ENCODE measurements at regions not wholly inside any gene's neighbourhood (a gene's known extent, or its start where the extent isn't known, plus 50 kb on each side); places are given as distances from the start of the nearest gene placed in this dataset.
A peak's percentile ranks its signal among the peaks of the same experiment; 100 is the strongest.
"Not testable (repeated sequence)": the region's sequence is repeated elsewhere in the genome, so short reads cannot be mapped to it uniquely, and the experiment has no call there.

DNA sequence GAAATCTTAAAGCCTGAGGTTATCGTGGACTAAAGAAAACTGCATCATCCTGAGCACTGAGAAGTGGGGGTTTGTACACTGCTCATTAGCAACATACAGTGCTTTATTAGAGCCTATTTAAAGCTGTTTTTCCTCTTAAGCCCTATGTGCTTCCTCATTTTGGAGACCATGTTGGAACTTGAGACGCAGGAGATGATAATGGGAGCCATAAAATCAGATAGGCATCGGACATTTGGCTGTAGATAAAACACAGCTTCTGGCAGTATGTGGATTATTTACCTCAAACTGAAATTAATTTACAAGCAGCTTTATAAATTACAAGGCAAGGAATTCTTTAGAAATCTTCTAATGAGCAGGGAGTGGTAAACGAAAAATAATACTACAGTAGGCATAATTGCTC is 147.7 kb upstream of the IVNS1ABP start:
- Histone ChIP-seq H3K4me1 (ENCODE audit: control insufficient read depth in 1 of 2, insufficient read depth in 1 of 2, low read depth in 1 of 2, low read length in 1 of 2) (peaks cover 21 to 23% of the 10 kb centered on the region in 2 experiments), H3K27ac (peak overlapping the region; percentile 59), H3K4me3 (ENCODE audit: low read depth in 1 of 2, low read length in 1 of 2) (no peak overlapping the region), H3K36me3 (no peaks in the 10 kb centered on the region), H3K9me3 (no peaks in the 10 kb centered on the region), H3K27me3 (no peaks in the 10 kb centered on the region)
- TF ChIP-seq, protein P1, sequence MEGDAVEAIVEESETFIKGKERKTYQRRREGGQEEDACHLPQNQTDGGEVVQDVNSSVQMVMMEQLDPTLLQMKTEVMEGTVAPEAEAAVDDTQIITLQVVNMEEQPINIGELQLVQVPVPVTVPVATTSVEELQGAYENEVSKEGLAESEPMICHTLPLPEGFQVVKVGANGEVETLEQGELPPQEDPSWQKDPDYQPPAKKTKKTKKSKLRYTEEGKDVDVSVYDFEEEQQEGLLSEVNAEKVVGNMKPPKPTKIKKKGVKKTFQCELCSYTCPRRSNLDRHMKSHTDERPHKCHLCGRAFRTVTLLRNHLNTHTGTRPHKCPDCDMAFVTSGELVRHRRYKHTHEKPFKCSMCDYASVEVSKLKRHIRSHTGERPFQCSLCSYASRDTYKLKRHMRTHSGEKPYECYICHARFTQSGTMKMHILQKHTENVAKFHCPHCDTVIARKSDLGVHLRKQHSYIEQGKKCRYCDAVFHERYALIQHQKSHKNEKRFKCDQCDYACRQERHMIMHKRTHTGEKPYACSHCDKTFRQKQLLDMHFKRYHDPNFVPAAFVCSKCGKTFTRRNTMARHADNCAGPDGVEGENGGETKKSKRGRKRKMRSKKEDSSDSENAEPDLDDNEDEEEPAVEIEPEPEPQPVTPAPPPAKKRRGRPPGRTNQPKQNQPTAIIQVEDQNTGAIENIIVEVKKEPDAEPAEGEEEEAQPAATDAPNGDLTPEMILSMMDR (IDR thresholded peaks at IDR 0.05) = no peak

DNA sequence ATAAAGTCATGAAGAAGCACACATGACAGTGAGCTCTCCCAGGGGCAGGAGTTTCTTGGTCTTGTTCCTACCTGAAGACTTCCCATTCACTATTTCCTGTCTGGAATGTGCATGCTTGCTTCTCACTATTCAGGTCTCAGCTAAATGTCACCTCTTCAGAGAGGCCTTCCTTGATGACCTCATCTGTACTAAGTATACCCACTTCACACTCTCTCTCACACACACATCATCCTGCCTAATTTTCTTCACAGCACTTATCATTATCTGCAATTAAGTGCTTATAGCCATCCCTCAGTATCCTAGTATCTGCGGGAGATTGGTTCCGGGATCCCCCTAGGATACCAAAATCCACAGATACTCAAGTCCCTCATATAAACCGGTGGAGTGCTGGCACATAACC is 146.4 kb upstream of the IVNS1ABP start:
- no peaks in the 10 kb centered on the region for H3K9me3 ChIP-seq
- H3K36me3 ChIP-seq = no peaks in the 10 kb centered on the region
- H3K27ac ChIP-seq = no peak overlapping the region
- TF ChIP-seq, protein P1 (IDR thresholded peaks at IDR 0.05) = no peak
- H3K4me3 ChIP-seq (ENCODE audit: low read depth in 1 of 2, low read length in 1 of 2) = no peak overlapping the region
- H3K27me3 ChIP-seq = no peaks in the 10 kb centered on the region
- peaks cover 22 to 23% of the 10 kb centered on the region in 2 experiments for H3K4me1 ChIP-seq (ENCODE audit: control insufficient read depth in 1 of 2, insufficient read depth in 1 of 2, low read depth in 1 of 2, low read length in 1 of 2)

DNA sequence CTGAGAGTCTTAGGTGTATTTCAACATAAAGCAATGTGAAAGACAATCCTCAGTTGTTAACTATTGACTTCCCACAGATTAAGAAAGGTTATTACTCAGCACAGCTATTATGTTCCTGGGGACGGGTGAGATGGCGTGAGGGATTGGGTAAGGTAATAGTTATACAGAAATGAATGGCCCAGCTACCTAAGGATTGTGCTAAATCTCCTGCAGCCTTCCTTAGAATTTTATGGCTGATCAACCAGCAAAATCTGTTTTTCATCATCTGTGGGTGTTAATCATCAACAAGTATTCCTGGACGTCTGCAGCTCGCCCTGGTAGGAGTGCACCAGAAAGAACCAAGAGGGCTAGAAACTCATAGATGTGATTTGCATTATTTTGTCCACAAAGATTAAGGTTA is 146.0 kb upstream of the IVNS1ABP start:
- Histone ChIP-seq H3K9me3 (no peaks in the 10 kb centered on the region), H3K27me3 (no peaks in the 10 kb centered on the region), H3K4me3 (ENCODE audit: low read depth in 1 of 2, low read length in 1 of 2) (no peak overlapping the region), H3K36me3 (no peaks in the 10 kb centered on the region), H3K4me1 (ENCODE audit: control insufficient read depth in 1 of 2, insufficient read depth in 1 of 2, low read depth in 1 of 2, low read length in 1 of 2) (peaks cover 23 to 26% of the 10 kb centered on the region in 2 experiments), H3K27ac (no peak overlapping the region)
- TF ChIP-seq, protein P1 (IDR thresholded peaks at IDR 0.05) = no peak

DNA sequence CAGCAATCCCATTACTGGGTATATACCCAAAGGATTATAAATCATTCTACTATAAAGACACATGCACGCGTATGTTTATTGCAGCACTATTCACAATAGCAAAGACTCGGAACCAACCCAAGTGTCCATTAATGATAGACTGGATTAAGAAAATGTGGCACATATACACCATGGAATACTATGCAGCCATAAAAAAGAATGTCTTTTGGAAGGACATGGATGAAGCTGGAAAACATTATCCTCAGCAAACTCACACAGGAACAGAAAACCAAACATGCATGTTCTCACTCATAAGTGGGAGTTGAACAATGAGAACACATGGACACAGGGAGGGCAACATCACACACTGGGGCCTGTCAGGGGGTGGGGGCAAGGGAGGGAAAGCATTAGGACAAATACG is 143.7 kb upstream of the IVNS1ABP start:
- H3K36me3 ChIP-seq; H3K4me3 ChIP-seq (ENCODE audit: low read depth in 1 of 2, low read length in 1 of 2); H3K9me3 ChIP-seq; H3K27ac ChIP-seq; H3K27me3 ChIP-seq: not testable (repeated sequence)
- H3K4me1 ChIP-seq (ENCODE audit: control insufficient read depth in 1 of 2, insufficient read depth in 1 of 2, low read depth in 1 of 2, low read length in 1 of 2) = peaks cover 23 to 29% of the 10 kb centered on the region in 2 experiments

DNA sequence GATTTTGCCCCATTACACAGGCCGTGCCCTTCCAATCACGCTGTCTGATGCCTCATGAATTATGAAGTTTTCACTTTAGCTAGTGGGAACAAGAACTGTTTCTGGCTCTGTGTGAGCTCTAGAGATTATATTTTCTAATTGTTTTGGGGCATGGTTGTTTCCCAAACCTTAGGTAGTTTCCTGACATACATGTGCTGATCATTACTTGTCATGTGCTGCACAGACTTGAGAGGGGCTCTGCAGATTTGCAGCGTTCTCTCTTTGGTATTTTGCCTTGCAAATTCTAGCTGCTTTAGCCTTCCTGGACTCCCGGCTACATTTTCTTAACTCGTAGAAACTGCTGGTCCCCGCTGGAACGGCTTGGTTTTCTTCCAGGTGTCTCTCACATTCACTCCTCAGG is 142.1 kb upstream of the IVNS1ABP start:
- Histone ChIP-seq H3K9me3 (no peaks in the 10 kb centered on the region), H3K4me3 (ENCODE audit: low read depth in 1 of 2, low read length in 1 of 2) (no peak overlapping the region), H3K4me1 (ENCODE audit: control insufficient read depth in 1 of 2, insufficient read depth in 1 of 2, low read depth in 1 of 2, low read length in 1 of 2) (peaks cover 8 to 14% of the 10 kb centered on the region in 2 experiments), H3K27ac (no peak overlapping the region), H3K36me3 (no peaks in the 10 kb centered on the region), H3K27me3 (no peaks in the 10 kb centered on the region)
- TF ChIP-seq, protein P1 (IDR thresholded peaks at IDR 0.05) = no peak

DNA sequence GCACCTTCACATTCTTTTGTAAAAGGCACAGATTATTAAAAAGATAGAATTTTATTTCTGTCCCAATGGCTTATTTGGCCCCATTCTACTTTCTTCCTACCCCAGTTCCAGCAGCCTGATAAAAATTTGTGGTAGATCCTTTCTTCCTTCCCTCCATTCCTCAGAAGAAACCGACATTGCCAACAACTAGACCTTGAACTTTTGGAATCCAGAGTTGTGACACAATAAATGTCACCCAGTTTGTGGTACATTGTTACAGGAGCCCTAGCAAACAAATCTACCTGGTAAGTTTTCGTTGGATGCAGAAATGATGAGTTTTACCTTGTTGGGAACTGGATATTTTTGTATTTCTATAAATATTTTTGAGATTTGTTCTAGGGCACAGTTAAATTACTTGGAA is 141.6 kb upstream of the IVNS1ABP start:
- Histone ChIP-seq H3K27ac (peak overlapping the region; percentile 2), H3K4me1 (ENCODE audit: control insufficient read depth in 1 of 2, insufficient read depth in 1 of 2, low read depth in 1 of 2, low read length in 1 of 2) (peaks cover 12 to 17% of the 10 kb centered on the region in 2 experiments), H3K27me3 (no peaks in the 10 kb centered on the region), H3K9me3 (no peaks in the 10 kb centered on the region), H3K4me3 (ENCODE audit: low read depth in 1 of 2, low read length in 1 of 2) (no peak overlapping the region), H3K36me3 (no peaks in the 10 kb centered on the region)
- TF ChIP-seq, protein P1 (IDR thresholded peaks at IDR 0.05) = no peak
